Tibial nerve (tissue), 4 donors: ENCODE measurements at regions not wholly inside any gene's neighbourhood (a gene's known extent, or its start where the extent isn't known, plus 50 kb on each side); places are given as distances from the start of the nearest gene placed in this dataset.

Experiments
- EP300 ChIP-seq, 2 donors: sonication (generic); formaldehyde crosslinking; IDR thresholded peaks; one replicate each; pipeline ENCODE4 v1.6.1; 2017; ENCODE audit warnings: antibody characterized with exemption in 2 of 2, mild to moderate bottlenecking in 1 of 2
- POLR2A ChIP-seq, 2 donors: fragments of 450-650 bp; IDR thresholded peaks; one replicate each; pipeline ENCODE4 v1.6.1; 2017; ENCODE audit warnings: antibody characterized with exemption in 2 of 2, mild to moderate bottlenecking in 2 of 2, moderate library complexity in 2 of 2
- TF ChIP-seq, protein P1 (sequence below), 5 experiments: fragments of 200-600 bp in 3 of 5; fragments of 450-650 bp in 2 of 5; sonication (generic) in 3 of 5; IDR thresholded peaks; one replicate each; pipeline ENCODE4 v1.5.1; 2016 to 2019; ENCODE audit warnings: antibody characterized with exemption in 5 of 5, mild to moderate bottlenecking in 3 of 5, moderate library complexity in 2 of 5

DNA sequence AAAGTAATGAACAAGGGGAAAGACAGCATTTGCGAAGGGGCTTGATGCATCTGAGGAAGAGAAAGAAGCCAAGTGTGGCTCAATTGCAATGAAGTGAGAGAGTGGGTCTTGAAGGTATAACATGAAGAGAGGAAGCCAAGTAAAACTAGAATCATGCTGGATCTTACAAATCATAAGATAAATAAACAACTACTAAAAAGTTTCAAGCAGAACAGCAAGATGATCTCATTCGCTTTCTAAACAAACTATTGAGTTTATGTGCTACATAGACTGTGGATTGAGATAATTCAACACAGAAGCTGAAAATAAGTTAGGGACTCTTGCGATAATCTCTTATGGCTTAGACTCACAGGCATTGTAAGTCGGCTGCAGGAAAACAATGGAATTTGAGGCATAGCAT is 1310.5 kb upstream of the NRXN1 start:
- TF ChIP-seq POLR2A (IDR thresholded peaks at IDR 0.05), result no peak
- TF ChIP-seq, protein P1, sequence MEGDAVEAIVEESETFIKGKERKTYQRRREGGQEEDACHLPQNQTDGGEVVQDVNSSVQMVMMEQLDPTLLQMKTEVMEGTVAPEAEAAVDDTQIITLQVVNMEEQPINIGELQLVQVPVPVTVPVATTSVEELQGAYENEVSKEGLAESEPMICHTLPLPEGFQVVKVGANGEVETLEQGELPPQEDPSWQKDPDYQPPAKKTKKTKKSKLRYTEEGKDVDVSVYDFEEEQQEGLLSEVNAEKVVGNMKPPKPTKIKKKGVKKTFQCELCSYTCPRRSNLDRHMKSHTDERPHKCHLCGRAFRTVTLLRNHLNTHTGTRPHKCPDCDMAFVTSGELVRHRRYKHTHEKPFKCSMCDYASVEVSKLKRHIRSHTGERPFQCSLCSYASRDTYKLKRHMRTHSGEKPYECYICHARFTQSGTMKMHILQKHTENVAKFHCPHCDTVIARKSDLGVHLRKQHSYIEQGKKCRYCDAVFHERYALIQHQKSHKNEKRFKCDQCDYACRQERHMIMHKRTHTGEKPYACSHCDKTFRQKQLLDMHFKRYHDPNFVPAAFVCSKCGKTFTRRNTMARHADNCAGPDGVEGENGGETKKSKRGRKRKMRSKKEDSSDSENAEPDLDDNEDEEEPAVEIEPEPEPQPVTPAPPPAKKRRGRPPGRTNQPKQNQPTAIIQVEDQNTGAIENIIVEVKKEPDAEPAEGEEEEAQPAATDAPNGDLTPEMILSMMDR (IDR thresholded peaks at IDR 0.05), result no peak
- TF ChIP-seq EP300 (IDR thresholded peaks at IDR 0.05), result no peak
